Osteoblast (primary cell): ENCODE measurements at regions not wholly inside any gene's neighbourhood (a gene's known extent, or its start where the extent isn't known, plus 50 kb on each side); places are given as distances from the start of the nearest gene placed in this dataset.

Experiments used
- DNase-seq: peaks from one replicate; pipeline ENCODE4 v3.0.0; 2011; ENCODE audit warnings: low spot score, mixed read lengths; ENCODE audit not compliant: insufficient read length; ENCODE audit errors: missing footprints
- H2AFZ ChIP-seq: 2 replicates; pipeline ENCODE4 v1.6.0; 2011; ENCODE audit warnings: mild to moderate bottlenecking, low read length
- H3K27ac ChIP-seq: 2 replicates; pipeline ENCODE4 v1.5.1; 2011; ENCODE audit warnings: mild to moderate bottlenecking, low read depth, low read length, moderate library complexity
- H3K27me3 ChIP-seq: 2 replicates; pipeline ENCODE4 v1.6.0; 2012; ENCODE audit warnings: mild to moderate bottlenecking, control low read depth, inconsistent platforms, low read length, moderate library complexity; ENCODE audit not compliant: insufficient read depth
- H3K36me3 ChIP-seq: 2 replicates; pipeline ENCODE4 v1.5.1; 2011; ENCODE audit warnings: mild to moderate bottlenecking, low read length, control low read depth, moderate library complexity; ENCODE audit not compliant: insufficient read depth
- H3K4me1 ChIP-seq: 2 replicates; pipeline ENCODE4 v1.5.1; 2011; ENCODE audit warnings: mild to moderate bottlenecking, low read length, control low read depth, moderate library complexity; ENCODE audit not compliant: insufficient read depth
- H3K4me2 ChIP-seq: 2 replicates; pipeline ENCODE4 v1.6.0; 2011; ENCODE audit warnings: mild to moderate bottlenecking, low read length; ENCODE audit not compliant: insufficient read depth
- H3K4me3 ChIP-seq: fragments of 200-600 bp; sonication (generic); 3 replicates; pipeline ENCODE4 v1.5.1; 2012; ENCODE audit warnings: mild to moderate bottlenecking, low read length, inconsistent platforms; ENCODE audit not compliant: insufficient read depth
- H3K79me2 ChIP-seq: 2 replicates; pipeline ENCODE4 v1.6.0; 2012; ENCODE audit warnings: mild to moderate bottlenecking, low read length, control low read depth, inconsistent platforms; ENCODE audit not compliant: insufficient read depth
- H3K9me3 ChIP-seq: 2 replicates; pipeline ENCODE4 v1.5.1; 2011; ENCODE audit warnings: low read depth, low read length, control low read depth
- H4K20me1 ChIP-seq: 2 replicates; pipeline ENCODE4 v1.6.0; 2012; ENCODE audit warnings: mild to moderate bottlenecking, low read length, control low read depth; ENCODE audit not compliant: insufficient read depth
- CTCF ChIP-seq: IDR thresholded peaks from 2 replicates; pipeline ENCODE4 v1.5.1; 2011; ENCODE audit warnings: mild to moderate bottlenecking, low read depth, low read length, moderate library complexity; ENCODE audit errors: extremely low read depth

- Histone ChIP-seq H3K79me2 (no peaks in the 10 kb centered on the region), H2AFZ (no peak overlapping the region), H3K4me1 (no peaks in the 10 kb centered on the region), H3K36me3 (no peaks in the 10 kb centered on the region), H3K9me3 (no peaks in the 10 kb centered on the region), H4K20me1 (no peaks in the 10 kb centered on the region), H3K27ac (no peak overlapping the region), H3K4me2 (no peak overlapping the region), H3K4me3 (no peak overlapping the region), H3K27me3 (peaks cover 17% of the 10 kb centered on the region)
- no peak for DNase-seq
- no peak for TF ChIP-seq CTCF
These were observed 110.8 kb downstream of the NDUFA12 start for GRCh38 chr12:94892544-94893267.

DNA sequence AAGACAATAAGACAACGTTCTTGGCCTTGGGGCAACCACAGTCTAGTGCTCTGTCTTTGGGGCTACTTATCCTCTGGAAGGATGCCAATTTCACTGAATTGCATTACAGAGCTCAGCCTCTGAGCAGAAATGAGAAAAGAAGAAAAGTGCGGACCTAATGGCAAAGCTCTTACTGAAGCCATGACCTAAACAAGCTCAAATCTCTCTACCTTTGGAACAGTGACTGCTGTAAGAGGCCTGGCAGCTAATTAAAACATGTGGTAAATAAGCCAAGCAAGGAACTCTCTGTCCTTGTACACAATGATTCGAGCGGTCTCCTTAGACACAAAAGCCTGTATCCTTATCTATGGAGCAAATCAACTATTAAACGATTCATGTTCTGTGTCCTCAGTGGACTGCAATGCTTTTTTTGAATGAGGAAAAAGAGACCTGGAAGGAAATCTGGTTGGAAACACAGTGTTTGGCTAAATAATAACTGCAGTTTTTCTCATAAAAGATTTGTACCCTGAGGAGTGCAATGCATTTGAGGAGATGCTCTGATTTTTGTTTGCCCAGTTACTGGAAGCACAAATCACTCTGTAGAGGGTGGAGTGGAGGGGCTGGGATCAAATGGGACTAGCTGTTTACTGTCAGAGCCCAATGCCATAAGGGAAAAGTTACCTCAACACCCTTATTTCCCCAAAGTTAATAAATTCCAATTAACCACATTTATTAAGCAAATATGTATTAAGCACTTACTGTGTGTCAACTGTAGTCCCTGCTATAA, 113.9 kb downstream of the NDUFA12 start:
- H3K4me3 ChIP-seq: no peak overlapping the region
- no peak for TF ChIP-seq CTCF
- H3K4me1 ChIP-seq: no peaks in the 10 kb centered on the region
- no peak overlapping the region for H3K27ac ChIP-seq
- H3K4me2 ChIP-seq: no peak overlapping the region
- no peaks in the 10 kb centered on the region for H3K9me3 ChIP-seq
- DNase-seq: no peak
- H3K79me2 ChIP-seq: no peaks in the 10 kb centered on the region
- no peak overlapping the region for H2AFZ ChIP-seq
- H4K20me1 ChIP-seq: no peaks in the 10 kb centered on the region
- peaks cover 27% of the 10 kb centered on the region for H3K27me3 ChIP-seq
- H3K36me3 ChIP-seq: no peaks in the 10 kb centered on the region

- Histone ChIP-seq H2AFZ (no peak overlapping the region), H3K36me3 (no peaks in the 10 kb centered on the region), H3K4me2 (no peak overlapping the region), H3K4me3 (no peak overlapping the region), H4K20me1 (no peaks in the 10 kb centered on the region), H3K9me3 (no peaks in the 10 kb centered on the region), H3K79me2 (no peaks in the 10 kb centered on the region), H3K27ac (no peak overlapping the region), H3K4me1 (no peaks in the 10 kb centered on the region), H3K27me3 (peaks cover 23% of the 10 kb centered on the region)
- DNase-seq: no peak
- TF ChIP-seq CTCF: no peak
These were observed 124.0 kb downstream of the NDUFA12 start for GRCh38 chr12:94879542-94879941.

DNA sequence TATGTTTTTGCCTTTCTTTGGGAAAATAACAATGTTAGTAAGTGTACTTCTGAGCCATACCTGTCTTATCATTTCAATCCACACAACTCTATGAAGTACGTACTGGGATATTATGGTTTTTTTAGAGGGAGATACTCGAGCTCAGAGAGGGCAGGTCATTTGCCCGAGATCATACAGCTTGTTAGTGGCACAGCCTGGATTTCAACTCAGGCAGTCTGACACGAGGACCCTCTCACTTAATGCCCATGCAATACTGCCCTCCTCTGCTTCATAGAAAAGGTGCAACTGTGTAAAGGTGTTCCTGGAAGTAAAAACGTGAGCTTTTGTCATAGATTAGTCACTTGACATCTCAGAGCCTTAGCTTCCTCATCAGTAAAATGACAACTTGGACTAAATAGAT, 128.0 kb downstream of the NDUFA12 start:
- Histone ChIP-seq H3K36me3 (no peaks in the 10 kb centered on the region), H3K4me3 (no peak overlapping the region), H3K27me3 (peaks cover 59% of the 10 kb centered on the region)

More for the DNA sequence above, 128.0 kb downstream of the NDUFA12 start:
- DNase-seq: no peak
- no peak for TF ChIP-seq CTCF
- no peak overlapping the region for H3K27ac ChIP-seq
- H3K4me1 ChIP-seq: no peaks in the 10 kb centered on the region
- no peaks in the 10 kb centered on the region for H3K9me3 ChIP-seq
- H2AFZ ChIP-seq: no peak overlapping the region
- no peaks in the 10 kb centered on the region for H4K20me1 ChIP-seq
- H3K79me2 ChIP-seq: no peaks in the 10 kb centered on the region
- no peak overlapping the region for H3K4me2 ChIP-seq
